ENCODE measurements at regions not wholly inside any gene's neighbourhood (a gene's known extent, or its start where the extent isn't known, plus 50 kb on each side); places are given as distances from the start of the nearest gene placed in this dataset.

- Mint-ChIP-seq H3K9me3 (no peaks in the 10 kb centered on the region), H3K4me3 (no peak overlapping the region), H3K27me3 (no peaks in the 10 kb centered on the region), H3K27ac (no peak overlapping the region), H3K36me3 (no peaks in the 10 kb centered on the region), H3K4me1 (no peaks in the 10 kb centered on the region)
- CTCF ChIA-PET, result no interaction called here
- DNase-seq, result no peak
These were observed 288.9 kb upstream of the DMAC1 start for GRCh38 chr9:8088477-8088876.

- no peaks in the 10 kb centered on the region for H3K4me1 Mint-ChIP-seq
- H3K4me3 Mint-ChIP-seq, result no peak overlapping the region
- H3K9me3 Mint-ChIP-seq, result no peaks in the 10 kb centered on the region
- DNase-seq, result no peak
- no peaks in the 10 kb centered on the region for H3K36me3 Mint-ChIP-seq
- CTCF ChIA-PET, result no interaction called here
- no peaks in the 10 kb centered on the region for H3K27me3 Mint-ChIP-seq
- no peak overlapping the region for H3K27ac Mint-ChIP-seq
These were observed 286.4 kb upstream of the DMAC1 start for GRCh38 chr9:8085986-8086385.

GRCh38 chr9:8078641-8079140 lies 279.1 kb upstream of the DMAC1 start:
- no peaks in the 10 kb centered on the region for H3K27me3 Mint-ChIP-seq
- CTCF ChIA-PET, result no interaction called here
- DNase-seq, result no peak
- H3K27ac Mint-ChIP-seq, result no peak overlapping the region
- H3K36me3 Mint-ChIP-seq, result no peaks in the 10 kb centered on the region
- no peaks in the 10 kb centered on the region for H3K4me1 Mint-ChIP-seq
- H3K9me3 Mint-ChIP-seq, result no peaks in the 10 kb centered on the region
- H3K4me3 Mint-ChIP-seq, result no peak overlapping the region

- CTCF ChIA-PET, result no interaction called here
- DNase-seq, result no peak
These were observed 275.2 kb upstream of the DMAC1 start for GRCh38 chr9:8074713-8075286.

GRCh38 chr9:8071445-8071798 lies 271.8 kb upstream of the DMAC1 start:
- H3K27me3 Mint-ChIP-seq, result no peaks in the 10 kb centered on the region
- H3K27ac Mint-ChIP-seq, result no peak overlapping the region
- no peaks in the 10 kb centered on the region for H3K4me1 Mint-ChIP-seq
- DNase-seq, result no peak
- H3K4me3 Mint-ChIP-seq, result no peak overlapping the region
- CTCF ChIA-PET, result no interaction called here
- no peaks in the 10 kb centered on the region for H3K36me3 Mint-ChIP-seq
- no peaks in the 10 kb centered on the region for H3K9me3 Mint-ChIP-seq

More at GRCh38 chr9:8074713-8075286, 275.2 kb upstream of the DMAC1 start:
- H3K4me3 Mint-ChIP-seq, result no peak overlapping the region
- no peaks in the 10 kb centered on the region for H3K4me1 Mint-ChIP-seq
- no peaks in the 10 kb centered on the region for H3K27me3 Mint-ChIP-seq
- no peaks in the 10 kb centered on the region for H3K36me3 Mint-ChIP-seq
- no peaks in the 10 kb centered on the region for H3K9me3 Mint-ChIP-seq
- H3K27ac Mint-ChIP-seq, result no peak overlapping the region

- Mint-ChIP-seq H3K27me3 (no peaks in the 10 kb centered on the region), H3K4me3 (no peak overlapping the region), H3K4me1 (no peaks in the 10 kb centered on the region), H3K36me3 (no peaks in the 10 kb centered on the region), H3K9me3 (no peaks in the 10 kb centered on the region), H3K27ac (no peak overlapping the region)
- CTCF ChIA-PET, result no interaction called here
- DNase-seq, result no peak
These were observed 271.3 kb upstream of the DMAC1 start for GRCh38 chr9:8070779-8071444.

- Mint-ChIP-seq H3K27ac (no peak overlapping the region), H3K4me3 (no peak overlapping the region), H3K36me3 (no peaks in the 10 kb centered on the region), H3K27me3 (no peaks in the 10 kb centered on the region), H3K4me1 (no peaks in the 10 kb centered on the region), H3K9me3 (peaks cover 2% of the 10 kb centered on the region)
- CTCF ChIA-PET, result interaction anchor here (1.2 kb wide), 1 partner anchor 11 kb away, joined by 3 read pairs; no protein-coding TSS in a partner anchor
- no peak for DNase-seq
These were observed 262.9 kb upstream of the DMAC1 start for GRCh38 chr9:8062459-8062858.

- H3K4me1 Mint-ChIP-seq, result no peaks in the 10 kb centered on the region
- no peaks in the 10 kb centered on the region for H3K27me3 Mint-ChIP-seq
- peaks cover 13% of the 10 kb centered on the region for H3K9me3 Mint-ChIP-seq
- DNase-seq, result no peak
- H3K36me3 Mint-ChIP-seq, result no peaks in the 10 kb centered on the region
- H3K4me3 Mint-ChIP-seq, result no peak overlapping the region
- H3K27ac Mint-ChIP-seq, result no peak overlapping the region
- CTCF ChIA-PET, result no interaction called here
These were observed 253.9 kb upstream of the DMAC1 start for GRCh38 chr9:8053501-8053900.

GRCh38 chr9:8052991-8053390 lies 253.4 kb upstream of the DMAC1 start:
- H3K4me3 Mint-ChIP-seq, result no peak overlapping the region
- no peak for DNase-seq
- CTCF ChIA-PET, result interaction anchor here (0.7 kb wide), 1 partner anchor 572 kb away, joined by 3 read pairs; no protein-coding TSS in a partner anchor
- H3K27ac Mint-ChIP-seq, result no peak overlapping the region
- H3K27me3 Mint-ChIP-seq, result no peaks in the 10 kb centered on the region
- H3K36me3 Mint-ChIP-seq, result no peaks in the 10 kb centered on the region
- H3K4me1 Mint-ChIP-seq, result no peaks in the 10 kb centered on the region
- peaks cover 17% of the 10 kb centered on the region for H3K9me3 Mint-ChIP-seq

GRCh38 chr9:8037745-8038144 lies 238.2 kb upstream of the DMAC1 start:
- DNase-seq, result no peak
- Mint-ChIP-seq H3K4me1 (no peaks in the 10 kb centered on the region), H3K36me3 (no peaks in the 10 kb centered on the region), H3K27ac (no peak overlapping the region), H3K27me3 (no peaks in the 10 kb centered on the region), H3K9me3 (peaks cover 22% of the 10 kb centered on the region), H3K4me3 (no peak overlapping the region)
- CTCF ChIA-PET, result no interaction called here

GRCh38 chr9:8036914-8037524 lies 237.4 kb upstream of the DMAC1 start:
- CTCF ChIA-PET, result no interaction called here
- Mint-ChIP-seq H3K4me1 (no peaks in the 10 kb centered on the region), H3K9me3 (peaks cover 21% of the 10 kb centered on the region), H3K36me3 (no peaks in the 10 kb centered on the region), H3K27ac (no peak overlapping the region), H3K4me3 (no peak overlapping the region), H3K27me3 (no peaks in the 10 kb centered on the region)
- DNase-seq, result no peak

- Mint-ChIP-seq H3K27ac (no peak overlapping the region), H3K4me3 (no peak overlapping the region), H3K4me1 (no peaks in the 10 kb centered on the region), H3K9me3 (peaks cover 13% of the 10 kb centered on the region), H3K27me3 (no peaks in the 10 kb centered on the region), H3K36me3 (no peaks in the 10 kb centered on the region)
- CTCF ChIA-PET, result no interaction called here
- no peak for DNase-seq
These were observed 234.2 kb upstream of the DMAC1 start for GRCh38 chr9:8033794-8034193.

- H3K27ac Mint-ChIP-seq, result no peak overlapping the region
- no peaks in the 10 kb centered on the region for H3K27me3 Mint-ChIP-seq
- DNase-seq, result no peak
- no peaks in the 10 kb centered on the region for H3K36me3 Mint-ChIP-seq
- no peaks in the 10 kb centered on the region for H3K9me3 Mint-ChIP-seq
- no peaks in the 10 kb centered on the region for H3K4me1 Mint-ChIP-seq
- CTCF ChIA-PET, result no interaction called here
- H3K4me3 Mint-ChIP-seq, result no peak overlapping the region
These were observed 230.5 kb upstream of the DMAC1 start for GRCh38 chr9:8030095-8030494.

- CTCF ChIA-PET, result no interaction called here
- no peaks in the 10 kb centered on the region for H3K36me3 Mint-ChIP-seq
- H3K27ac Mint-ChIP-seq, result no peak overlapping the region
- no peaks in the 10 kb centered on the region for H3K9me3 Mint-ChIP-seq
- H3K4me3 Mint-ChIP-seq, result no peak overlapping the region
- no peaks in the 10 kb centered on the region for H3K4me1 Mint-ChIP-seq
- no peaks in the 10 kb centered on the region for H3K27me3 Mint-ChIP-seq
- no peak for DNase-seq
These were observed 227.8 kb upstream of the DMAC1 start for GRCh38 chr9:8027351-8027750.

GRCh38 chr9:8025551-8025950 lies 226.0 kb upstream of the DMAC1 start:
- CTCF ChIA-PET, result no interaction called here
- DNase-seq, result no peak
- no peaks in the 10 kb centered on the region for H3K4me1 Mint-ChIP-seq
- no peaks in the 10 kb centered on the region for H3K9me3 Mint-ChIP-seq
- H3K27me3 Mint-ChIP-seq, result no peaks in the 10 kb centered on the region
- H3K4me3 Mint-ChIP-seq, result no peak overlapping the region
- no peak overlapping the region for H3K27ac Mint-ChIP-seq
- no peaks in the 10 kb centered on the region for H3K36me3 Mint-ChIP-seq
